H1 (cell line): ENCODE measurements at regions not wholly inside any gene's neighbourhood (a gene's known extent, or its start where the extent isn't known, plus 50 kb on each side); places are given as distances from the start of the nearest gene placed in this dataset.

Experiments
- CTCF ChIA-PET: fragments of 300-600 bp; sonication (Branson Sonifier 250); formaldehyde crosslinking; loops from one replicate; lab custom pipeline; 2021; ENCODE audit not compliant: partially characterized antibody; lab: Charles Lee
- POLR2A ChIA-PET: fragments of 300-600 bp; sonication (Branson Sonifier 250); formaldehyde crosslinking; loops from one replicate; lab custom pipeline; 2021; ENCODE audit warnings: inconsistent platforms; ENCODE audit not compliant: partially characterized antibody; lab: Charles Lee
- DNase-seq, 2 experiments: peaks; one replicate each; pipeline versions ENCODE4 v3.0.0 to v3.0.0-alpha.2; 2010 to 2022; ENCODE audit warnings: low spot score in 2 of 2, low read depth in 1 of 2, mixed read lengths in 1 of 2
- FAIRE-seq: peaks from 2 replicates; lab custom pipeline; 2011; peaks lifted over from hg19 to GRCh38; lab: Jason Lieb, UNC
- H2AFZ ChIP-seq: 2 replicates; pipeline ENCODE4 v1.8.1; 2012; ENCODE audit warnings: low read length, inconsistent platforms
- H2AK5ac ChIP-seq: 2 replicates; pipeline ENCODE4 v1.6.1; 2013; ENCODE audit warnings: low read depth, low read length
- H2BK120ac ChIP-seq: replicated peaks from 2 replicates; pipeline ENCODE3; 2013; ENCODE audit warnings: low read depth, low read length, inconsistent platforms
- H2BK12ac ChIP-seq: 2 replicates; pipeline ENCODE4 v1.6.1; 2013; ENCODE audit warnings: low read depth, low read length
- H2BK15ac ChIP-seq: 2 replicates; pipeline ENCODE4 v1.6.1; 2013; ENCODE audit warnings: low read length
- H2BK20ac ChIP-seq: 2 replicates; pipeline ENCODE4 v1.6.1; 2013; ENCODE audit warnings: low read length
- H2BK5ac ChIP-seq: 2 replicates; pipeline ENCODE4 v1.6.1; 2013; ENCODE audit warnings: low read depth, low read length
- H3K14ac ChIP-seq: 2 replicates; pipeline ENCODE4 v1.6.1; 2013; ENCODE audit warnings: inconsistent platforms; ENCODE audit not compliant: insufficient read length
- H3K18ac ChIP-seq: 2 replicates; pipeline ENCODE4 v1.6.1; 2013; ENCODE audit warnings: low read length; ENCODE audit errors: extremely low read depth
- H3K23ac ChIP-seq: 2 replicates; pipeline ENCODE4 v1.6.1; 2013; ENCODE audit warnings: inconsistent platforms; ENCODE audit not compliant: insufficient read length
- H3K23me2 ChIP-seq: 2 replicates; pipeline ENCODE4 v1.6.1; 2013; ENCODE audit warnings: low read depth, low read length
- H3K27ac ChIP-seq: 2 replicates; pipeline ENCODE4 v1.6.1; 2011; ENCODE audit warnings: low read depth, low read length, inconsistent platforms
- H3K27me3 ChIP-seq, 4 experiments: replicated peaks in 1 of 4; 1 replicate in 1 of 4; 2 replicates in 3 of 4; pipeline versions ENCODE4 v1.6.1 to v1.8.1; 2011 to 2013; ENCODE audit warnings: low read length in 3 of 4, mild to moderate bottlenecking in 3 of 4, inconsistent platforms in 2 of 4, mixed read lengths in 2 of 4, moderate library complexity in 1 of 4; ENCODE audit not compliant: control insufficient read depth in 3 of 4, insufficient read depth in 3 of 4; ENCODE audit errors: extremely low read depth in 1 of 4
- H3K36me3 ChIP-seq, 4 experiments: 2 replicates each; pipeline versions ENCODE4 v1.6.1 to v1.8.1; 2011 to 2013; ENCODE audit warnings: mild to moderate bottlenecking in 4 of 4, low read length in 3 of 4, moderate library complexity in 2 of 4, control low read depth in 1 of 4, inconsistent platforms in 1 of 4; ENCODE audit not compliant: insufficient read depth in 4 of 4, control insufficient read depth in 2 of 4
- H3K4ac ChIP-seq: replicated peaks from 2 replicates; pipeline ENCODE3; 2013; ENCODE audit warnings: low read length, low read depth, mixed read lengths, inconsistent platforms; ENCODE audit not compliant: insufficient read length
- H3K4me1 ChIP-seq, 4 experiments: replicated peaks in 1 of 4; 1 replicate in 1 of 4; 2 replicates in 3 of 4; pipeline versions ENCODE4 v1.6.1 to v1.8.1; 2011 to 2013; ENCODE audit warnings: low read length in 3 of 4, inconsistent platforms in 2 of 4, mixed read lengths in 1 of 4; ENCODE audit not compliant: insufficient read depth in 4 of 4, control insufficient read depth in 3 of 4
- H3K4me2 ChIP-seq, 2 experiments: 2 replicates each; pipeline versions ENCODE4 v1.6.1 to v1.8.1; 2011 to 2013; ENCODE audit warnings: low read depth in 2 of 2, low read length in 2 of 2, control low read depth in 1 of 2, inconsistent platforms in 1 of 2, mild to moderate bottlenecking in 1 of 2; ENCODE audit not compliant: insufficient read depth in 1 of 2
- H3K4me3 ChIP-seq, 4 experiments: fragments of 200-600, 300-600 bp in 1 of 4; sonication (generic), shearing (Covaris generic), sonication (Bioruptor Twin) in 1 of 4; 2 replicates each; pipeline versions ENCODE4 v1.5.1 to v1.8.1; 2011 to 2016; ENCODE audit warnings: low read length in 4 of 4, low read depth in 3 of 4, control low read depth in 2 of 4, inconsistent platforms in 2 of 4, mild to moderate bottlenecking in 2 of 4, mixed read lengths in 1 of 4, moderate library complexity in 1 of 4; ENCODE audit not compliant: insufficient read depth in 2 of 4; ENCODE audit errors: extremely low read depth in 1 of 4
- H3K56ac ChIP-seq: replicated peaks from 2 replicates; pipeline ENCODE3; 2013; ENCODE audit warnings: low read depth, mild to moderate bottlenecking, mixed read lengths, low read length, inconsistent platforms; ENCODE audit not compliant: insufficient read length
- H3K79me1 ChIP-seq: 2 replicates; pipeline ENCODE4 v1.6.1; 2013; ENCODE audit warnings: low read depth, low read length, control low read depth
- H3K79me2 ChIP-seq, 2 experiments: 2 replicates each; pipeline versions ENCODE4 v1.6.1 to v1.8.1; 2012 to 2013; ENCODE audit warnings: low read length in 2 of 2, mild to moderate bottlenecking in 2 of 2, inconsistent platforms in 1 of 2; ENCODE audit not compliant: insufficient read depth in 2 of 2, control insufficient read depth in 1 of 2
- H3K9ac ChIP-seq, 4 experiments: replicated peaks in 1 of 4; 1 replicate in 1 of 4; 2 replicates in 3 of 4; pipeline versions ENCODE4 v1.6.1 to v1.8.1; 2011 to 2013; ENCODE audit warnings: low read depth in 3 of 4, low read length in 3 of 4, control low read depth in 2 of 4, mild to moderate bottlenecking in 2 of 4, moderate library complexity in 2 of 4, inconsistent platforms in 1 of 4; ENCODE audit errors: extremely low read depth in 1 of 4
- H3K9me3 ChIP-seq, 2 experiments: 2 replicates each; pipeline versions ENCODE4 v1.6.1 to v1.8.1; 2012 to 2013; ENCODE audit warnings: mild to moderate bottlenecking in 2 of 2, moderate library complexity in 2 of 2, control low read depth in 1 of 2, inconsistent platforms in 1 of 2, low read depth in 1 of 2, low read length in 1 of 2, mixed read lengths in 1 of 2; ENCODE audit not compliant: insufficient read depth in 2 of 2
- H4K20me1 ChIP-seq, 2 experiments: replicated peaks in 1 of 2; 2 replicates each; pipeline versions ENCODE3 to v1.8.1; 2011 to 2013; ENCODE audit warnings: inconsistent platforms in 2 of 2, low read length in 2 of 2, mild to moderate bottlenecking in 1 of 2; ENCODE audit not compliant: insufficient read depth in 2 of 2, control insufficient read depth in 1 of 2
- H4K5ac ChIP-seq: 2 replicates; pipeline ENCODE4 v1.6.1; 2013; ENCODE audit warnings: low read length, low read depth, mixed read lengths, inconsistent platforms; ENCODE audit not compliant: insufficient read length
- H4K8ac ChIP-seq: 2 replicates; pipeline ENCODE4 v1.8.0; 2013; ENCODE audit warnings: mild to moderate bottlenecking, moderate library complexity, low read length, inconsistent platforms; ENCODE audit not compliant: insufficient read depth; ENCODE audit errors: extremely low read depth
- H4K91ac ChIP-seq: replicated peaks from 2 replicates; pipeline ENCODE3; 2013; ENCODE audit warnings: low read length, mixed read lengths, inconsistent platforms; ENCODE audit not compliant: insufficient read length
- ATF3 ChIP-seq: IDR thresholded peaks from 2 replicates; pipeline ENCODE4 v1.6.1; 2011; ENCODE audit warnings: low read depth, mild to moderate bottlenecking, low read length; ENCODE audit not compliant: insufficient read depth
- BACH1 ChIP-seq: IDR thresholded peaks from 2 replicates; pipeline ENCODE4 v1.6.1; 2012; ENCODE audit warnings: low read length, improper control_type of control experiment
- EGR1 ChIP-seq: IDR thresholded peaks from 2 replicates; pipeline ENCODE4 v1.6.1; 2011; ENCODE audit warnings: low read depth, low read length, borderline replicate concordance
- JUN ChIP-seq: IDR thresholded peaks from 2 replicates; pipeline ENCODE4 v1.6.1; 2011; ENCODE audit warnings: low read depth, mild to moderate bottlenecking, improper control_type of control experiment, low read length
- KDM4A ChIP-seq: IDR thresholded peaks from one replicate; pipeline ENCODE4 v1.7.1; 2012; ENCODE audit warnings: low read depth, mild to moderate bottlenecking, moderate library complexity, low read length, inconsistent platforms; ENCODE audit not compliant: severe bottlenecking
- NANOG ChIP-seq: IDR thresholded peaks from 2 replicates; pipeline ENCODE4 v1.6.1; 2011; ENCODE audit warnings: low read length, low read depth, mild to moderate bottlenecking, inconsistent platforms; ENCODE audit not compliant: insufficient read depth, poor library complexity, severe bottlenecking
- NRF1 ChIP-seq: IDR thresholded peaks from 2 replicates; pipeline ENCODE4 v1.6.1; 2011; ENCODE audit warnings: mild to moderate bottlenecking, low read depth, low read length, improper control_type of control experiment
- SIRT6 ChIP-seq: IDR thresholded peaks from one replicate; pipeline ENCODE4 v1.7.1; 2012; ENCODE audit warnings: low read length, inconsistent platforms
- TCF12 ChIP-seq: IDR thresholded peaks from 2 replicates; pipeline ENCODE4 v1.6.1; 2011; ENCODE audit warnings: low read depth, mild to moderate bottlenecking, low read length
- ZNF274 ChIP-seq: IDR thresholded peaks from 2 replicates; pipeline ENCODE4 v1.7.0; 2012; ENCODE audit warnings: low read length, borderline replicate concordance; ENCODE audit errors: extremely low read depth
- WGBS, 2 experiments: shearing (Covaris generic) in 1 of 2; methylation state at CpG; one replicate each; pipeline versions ENCODE4 v1.1.6 to v1.1.7; 2013 to 2015; ENCODE audit warnings: low lambda C conversion rate in 2 of 2, mixed read lengths in 2 of 2, inconsistent platforms in 1 of 2, low coverage in 1 of 2, missing lambda C conversion rate in 1 of 2; ENCODE audit not compliant: insufficient replicate concordance in 2 of 2, insufficient coverage in 1 of 2, insufficient read length in 1 of 2; ENCODE audit errors: extremely low coverage in 1 of 2, missing lambda C conversion rate in 1 of 2; 5-methylcytosine and 5-hydroxymethylcytosine counted together
- TF ChIP-seq, protein P1 (sequence below): IDR thresholded peaks from 2 replicates; pipeline ENCODE4 v1.6.1; 2011; ENCODE audit warnings: low read length, improper control_type of control experiment

GRCh38 chr6:168828800-168829199 is 387.8 kb downstream of the SMOC2 start:
- FAIRE-seq (no peak), DNase-seq (no peak)
- ChIA-PET POLR2A (no interaction called here), CTCF (no interaction called here)
- H2BK12ac ChIP-seq, result no peak overlapping the region
- H2BK15ac ChIP-seq, result no peak overlapping the region
- H2AFZ ChIP-seq, result no peak overlapping the region
- no peak overlapping the region for H3K23ac ChIP-seq
- TF ChIP-seq SIRT6 (no peak), NANOG (no peak), ZNF274 (no peak), NRF1 (no peak), ATF3 (no peak), TCF12 (no peak), EGR1 (no peak), JUN (no peak), KDM4A (no peak), BACH1 (no peak)
- TF ChIP-seq, protein P1, sequence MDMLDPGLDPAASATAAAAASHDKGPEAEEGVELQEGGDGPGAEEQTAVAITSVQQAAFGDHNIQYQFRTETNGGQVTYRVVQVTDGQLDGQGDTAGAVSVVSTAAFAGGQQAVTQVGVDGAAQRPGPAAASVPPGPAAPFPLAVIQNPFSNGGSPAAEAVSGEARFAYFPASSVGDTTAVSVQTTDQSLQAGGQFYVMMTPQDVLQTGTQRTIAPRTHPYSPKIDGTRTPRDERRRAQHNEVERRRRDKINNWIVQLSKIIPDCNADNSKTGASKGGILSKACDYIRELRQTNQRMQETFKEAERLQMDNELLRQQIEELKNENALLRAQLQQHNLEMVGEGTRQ, result no peak
- no peak overlapping the region for H3K9ac ChIP-seq
- no peak overlapping the region for H2BK5ac ChIP-seq
- 0 out of 4 replicates have a peak, but pooled peaks cover 0 to 2% of the 10 kb centered on the region in 2 experiments for H3K9me3 ChIP-seq
- H4K8ac ChIP-seq, result no peak overlapping the region
- H4K20me1 ChIP-seq, result no peaks in the 10 kb centered on the region
- H2BK120ac ChIP-seq, result no peak overlapping the region
- H3K4me2 ChIP-seq, result no peak overlapping the region
- no peak overlapping the region for H4K5ac ChIP-seq
- H3K36me3 ChIP-seq, result no peaks in the 10 kb centered on the region
- no peak overlapping the region for H3K56ac ChIP-seq
- no peak overlapping the region for H2BK20ac ChIP-seq
- H3K23me2 ChIP-seq, result no peaks in the 10 kb centered on the region
- H3K14ac ChIP-seq, result no peak overlapping the region
- no peaks in the 10 kb centered on the region for H3K79me1 ChIP-seq
- no peak overlapping the region for H3K27ac ChIP-seq
- no peak overlapping the region for H3K4ac ChIP-seq
- peaks cover 0 to 3% (median 0%) of the 10 kb centered on the region in 4 experiments; a peak in 4 of 7 replicates for H3K4me1 ChIP-seq
- no peak overlapping the region for H4K91ac ChIP-seq
- no peaks in the 10 kb centered on the region for H3K79me2 ChIP-seq
- no peaks in the 10 kb centered on the region for H3K27me3 ChIP-seq
- H3K18ac ChIP-seq, result no peak overlapping the region
- H3K4me3 ChIP-seq, result no peak overlapping the region
- H2AK5ac ChIP-seq, result no peak overlapping the region
- 91% methylated on average over 2 of the region's 2 CpGs; no CpG with 5 or more reads in 1 of the 2 experiments for WGBS, 2 experiments
